GM21825 (cell line): ENCODE measurements at regions not wholly inside any gene's neighbourhood (a gene's known extent, or its start where the extent isn't known, plus 50 kb on each side); places are given as distances from the start of the nearest gene placed in this dataset.

ENCODE experiments used
- ATAC-seq: cut with Tn5 transposase; IDR thresholded peaks from one replicate; pipeline ENCODE4 v1.9.1; 2021; ENCODE audit warnings: mild to moderate bottlenecking, moderate library complexity; ENCODE audit not compliant: unreplicated experiment

GRCh38 chr6:15996030-15996429 is 132.9 kb upstream of the MYLIP start:
- no peak for ATAC-seq

- no peak for ATAC-seq
These were observed 133.4 kb upstream of the MYLIP start for GRCh38 chr6:15995493-15995892.

GRCh38 chr6:15994814-15995459 is 133.9 kb upstream of the MYLIP start:
- ATAC-seq: no peak

- no peak for ATAC-seq
These were observed 135.1 kb upstream of the MYLIP start for GRCh38 chr6:15993716-15994228.

GRCh38 chr6:15990179-15990578 is 138.7 kb upstream of the MYLIP start:
- no peak for ATAC-seq

GRCh38 chr6:15989397-15989796 is 139.5 kb upstream of the MYLIP start:
- ATAC-seq: peak; percentile 65

- no peak for ATAC-seq
These were observed 141.3 kb upstream of the MYLIP start for GRCh38 chr6:15987569-15987968.

- no peak for ATAC-seq
These were observed 142.8 kb upstream of the MYLIP start for GRCh38 chr6:15986027-15986629.

GRCh38 chr6:15985379-15985959 is 143.4 kb upstream of the MYLIP start:
- no peak for ATAC-seq

GRCh38 chr6:15981956-15982355 is 146.9 kb upstream of the MYLIP start:
- no peak for ATAC-seq

- no peak for ATAC-seq
These were observed 148.1 kb upstream of the MYLIP start for GRCh38 chr6:15980801-15981200.

GRCh38 chr6:15978426-15978825 is 150.5 kb upstream of the MYLIP start:
- no peak for ATAC-seq

GRCh38 chr6:15977050-15977449 is 151.8 kb upstream of the MYLIP start:
- no peak for ATAC-seq

- ATAC-seq: no peak
These were observed 154.1 kb upstream of the MYLIP start for GRCh38 chr6:15974817-15975216.

GRCh38 chr6:15970517-15970916 is 158.4 kb upstream of the MYLIP start:
- ATAC-seq: no peak

- no peak for ATAC-seq
These were observed 159.6 kb upstream of the MYLIP start for GRCh38 chr6:15969236-15969778.

- ATAC-seq: no peak
These were observed 160.4 kb upstream of the MYLIP start for GRCh38 chr6:15968519-15968918.

GRCh38 chr6:15966000-15966520 is 162.8 kb upstream of the MYLIP start:
- ATAC-seq: no peak

- ATAC-seq: no peak
These were observed 166.5 kb upstream of the MYLIP start for GRCh38 chr6:15962449-15962764.

- no peak for ATAC-seq
These were observed 167.0 kb upstream of the MYLIP start for GRCh38 chr6:15961635-15962448.
